Activated CD4-positive, alpha-beta T cell treated with anti-CD3 and anti-CD28 coated beads, Interleukin-2, amount 10 ng/mL, durations not matched to agents 24 days and 14 days (primary cell): ENCODE measurements at regions not wholly inside any gene's neighbourhood (a gene's known extent, or its start where the extent isn't known, plus 50 kb on each side); places are given as distances from the start of the nearest gene placed in this dataset.

Experiments used
- DNase-seq: peaks from one replicate; pipeline ENCODE4 v3.0.0; 2022
- H3K27ac Mint-ChIP-seq: one replicate; pipeline ENCODE4 v1.8.0; 2022; ENCODE audit warnings: mild to moderate bottlenecking, mixed read lengths
- H3K27me3 Mint-ChIP-seq: one replicate; pipeline ENCODE4 v1.8.0; 2022; ENCODE audit warnings: mixed read lengths
- H3K36me3 Mint-ChIP-seq: one replicate; pipeline ENCODE4 v1.8.0; 2022; ENCODE audit warnings: low read depth, mild to moderate bottlenecking, mixed read lengths
- H3K4me1 Mint-ChIP-seq: one replicate; pipeline ENCODE4 v1.8.0; 2021; ENCODE audit warnings: mixed read lengths
- H3K4me3 Mint-ChIP-seq: one replicate; pipeline ENCODE4 v1.8.0; 2022; ENCODE audit warnings: mild to moderate bottlenecking, moderate library complexity, mixed read lengths
- H3K9me3 Mint-ChIP-seq: one replicate; pipeline ENCODE4 v1.8.0; 2021; ENCODE audit warnings: mixed read lengths
- intact Hi-C: fragments of 100-400 bp; cut with micrococcal nuclease; formaldehyde crosslinking; loops from one replicate; pipeline ENCODE4 v1.15.1; 2023

DNA sequence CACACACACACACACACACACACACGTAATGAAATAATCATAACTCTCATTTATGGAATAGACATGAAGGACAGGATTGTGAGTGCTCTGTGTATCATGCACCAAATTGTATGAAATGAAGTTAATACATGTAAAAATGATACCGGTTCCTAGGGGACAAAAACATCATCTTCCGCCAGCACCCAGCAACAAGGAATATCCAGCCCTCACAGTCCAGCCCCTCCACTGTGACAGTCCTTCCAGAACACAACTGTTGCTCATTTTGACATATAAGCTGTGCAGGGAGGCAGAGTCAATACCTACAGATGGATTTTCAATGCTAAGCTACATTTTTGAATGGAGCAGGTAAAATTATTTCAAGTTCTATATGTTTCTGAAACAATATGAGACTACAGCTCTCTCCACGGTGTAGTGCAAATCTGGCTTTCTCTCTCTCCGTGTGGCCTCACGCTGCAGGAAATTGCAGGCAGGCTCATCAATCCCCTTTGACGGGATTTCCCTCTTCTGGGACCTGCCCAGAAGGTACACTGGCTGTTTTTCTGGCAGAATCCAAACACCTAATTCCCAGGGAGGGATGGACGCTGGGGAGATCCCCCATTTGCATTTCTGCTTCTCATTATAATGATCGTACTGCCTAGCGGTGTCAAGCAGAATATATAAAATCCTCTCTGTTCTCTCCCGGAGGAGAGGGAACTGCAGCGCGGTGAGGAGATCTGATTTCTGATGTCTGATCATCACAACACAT lies 494.0 kb downstream of the LIG4 start:
- DNase-seq, result no peak
- H3K36me3 Mint-ChIP-seq, result no peaks in the 10 kb centered on the region

DNA sequence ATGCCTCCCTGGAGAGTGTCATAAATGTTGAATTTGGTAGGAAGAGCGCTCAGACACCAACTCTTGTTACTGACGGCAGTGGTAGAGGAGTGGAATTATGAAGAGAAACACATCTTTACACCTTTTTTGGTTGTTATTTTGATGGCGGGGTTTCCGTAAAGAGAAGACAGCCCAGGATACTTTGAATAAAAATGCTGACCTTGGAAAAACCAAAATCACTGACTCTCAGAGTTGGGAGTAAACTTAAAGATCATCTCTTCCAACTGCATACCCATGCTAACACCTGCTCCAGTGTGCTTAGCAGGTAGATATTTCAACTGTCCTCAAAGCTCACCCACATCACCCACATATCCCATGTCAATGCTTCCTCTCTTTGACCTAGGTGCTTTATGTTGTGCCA lies 498.6 kb downstream of the LIG4 start:
- no peak for DNase-seq
- Mint-ChIP-seq H3K4me1 (no peaks in the 10 kb centered on the region), H3K9me3 (peaks cover 10% of the 10 kb centered on the region), H3K4me3 (no peak overlapping the region), H3K27ac (no peak overlapping the region), H3K36me3 (no peaks in the 10 kb centered on the region), H3K27me3 (no peaks in the 10 kb centered on the region)
- intact Hi-C loops, result no loop called here

More for the DNA sequence above, 494.0 kb downstream of the LIG4 start:
- Mint-ChIP-seq H3K9me3 (peaks cover 10% of the 10 kb centered on the region), H3K4me3 (no peak overlapping the region), H3K27ac (no peak overlapping the region), H3K27me3 (no peaks in the 10 kb centered on the region), H3K4me1 (no peaks in the 10 kb centered on the region)
- intact Hi-C loops, result no loop called here

DNA sequence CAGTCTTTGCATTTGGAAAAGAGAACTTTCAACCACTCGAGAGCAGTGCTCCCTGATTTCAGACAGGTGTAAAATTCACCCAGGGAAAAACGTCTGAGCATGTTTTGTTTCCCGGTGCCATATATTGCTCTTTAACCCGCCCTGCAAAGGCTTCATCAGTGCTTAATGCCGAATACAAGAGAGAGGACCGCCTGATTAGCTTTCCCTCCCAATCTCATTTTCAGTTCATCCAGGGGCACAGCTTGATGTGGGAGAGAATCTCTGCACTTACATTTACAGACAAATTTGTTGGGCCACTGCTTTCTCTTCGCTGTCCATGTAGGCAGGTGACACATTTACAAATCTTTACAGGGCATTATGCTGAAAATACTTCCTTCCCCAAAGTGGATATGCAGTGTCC lies 499.1 kb downstream of the LIG4 start:
- no peaks in the 10 kb centered on the region for H3K36me3 Mint-ChIP-seq
- intact Hi-C loops, result no loop called here
- no peaks in the 10 kb centered on the region for H3K4me1 Mint-ChIP-seq
- H3K27me3 Mint-ChIP-seq, result no peaks in the 10 kb centered on the region
- no peak for DNase-seq
- no peak overlapping the region for H3K4me3 Mint-ChIP-seq
- H3K9me3 Mint-ChIP-seq, result peaks cover 10% of the 10 kb centered on the region
- H3K27ac Mint-ChIP-seq, result no peak overlapping the region

- H3K9me3 Mint-ChIP-seq, result peaks cover 10% of the 10 kb centered on the region
- H3K27me3 Mint-ChIP-seq, result no peaks in the 10 kb centered on the region
- intact Hi-C loops, result no loop called here
- no peak overlapping the region for H3K4me3 Mint-ChIP-seq
- no peak overlapping the region for H3K27ac Mint-ChIP-seq
- H3K36me3 Mint-ChIP-seq, result no peaks in the 10 kb centered on the region
- no peak for DNase-seq
- no peaks in the 10 kb centered on the region for H3K4me1 Mint-ChIP-seq
Observed at GRCh38 chr13:107715496-107715895, 499.8 kb downstream of the LIG4 start.

DNA sequence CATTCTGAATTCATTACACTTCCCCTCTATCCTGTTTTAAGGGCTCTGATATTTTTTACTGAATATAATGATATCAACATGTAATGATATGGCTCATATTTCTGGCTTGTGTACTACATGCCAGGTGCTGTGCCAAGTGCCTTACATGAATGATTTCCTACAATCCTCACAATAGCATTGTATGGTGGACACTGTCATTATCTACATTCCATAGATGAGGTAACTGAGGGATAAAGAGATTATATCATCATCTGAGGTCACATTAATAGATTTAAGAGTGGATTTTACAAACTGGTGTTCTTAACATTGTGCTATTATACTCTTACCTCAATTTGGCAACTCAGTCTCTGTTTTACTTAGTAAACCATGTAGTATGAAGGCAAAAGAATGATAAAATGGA lies 502.0 kb downstream of the LIG4 start:
- Mint-ChIP-seq H3K4me1 (no peaks in the 10 kb centered on the region), H3K4me3 (no peak overlapping the region), H3K27me3 (no peaks in the 10 kb centered on the region), H3K36me3 (no peaks in the 10 kb centered on the region), H3K9me3 (no peaks in the 10 kb centered on the region), H3K27ac (no peak overlapping the region)
- no peak for DNase-seq
- intact Hi-C loops, result no loop called here

DNA sequence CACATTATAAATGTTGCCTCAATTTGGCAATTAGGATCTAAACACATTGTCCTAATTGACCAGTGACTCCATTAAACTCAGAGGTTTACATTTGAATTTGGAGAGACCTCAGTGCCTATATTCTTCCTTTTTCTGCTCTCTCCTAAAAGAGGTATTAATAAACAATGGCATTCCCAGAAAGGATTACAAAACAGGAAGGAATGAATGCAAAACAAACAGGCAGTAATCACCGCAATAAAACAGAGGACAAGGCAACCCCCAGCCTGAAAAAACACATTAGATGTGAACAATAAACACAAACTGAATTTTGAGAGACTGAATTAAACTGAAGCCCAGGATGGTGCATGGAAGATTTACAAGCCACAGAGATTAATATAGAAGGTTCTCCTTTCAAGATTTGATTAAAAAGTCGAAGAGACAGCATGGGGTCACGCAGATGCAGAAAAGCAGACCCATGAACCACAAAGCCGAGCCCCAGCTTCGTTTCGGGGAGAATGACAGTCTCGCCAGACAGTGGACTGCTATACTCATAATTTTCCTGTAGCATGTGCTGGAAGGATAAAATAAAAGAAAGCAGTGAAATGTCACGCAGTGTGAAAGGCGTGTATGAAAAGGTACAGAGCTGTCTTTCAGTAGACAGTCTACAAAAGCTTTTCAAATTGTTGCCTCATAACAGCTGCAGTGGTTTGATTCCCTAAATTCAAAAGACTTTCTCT lies 503.0 kb downstream of the LIG4 start:
- Mint-ChIP-seq H3K9me3 (no peaks in the 10 kb centered on the region), H3K4me3 (no peak overlapping the region), H3K4me1 (no peaks in the 10 kb centered on the region), H3K27ac (no peak overlapping the region), H3K36me3 (no peaks in the 10 kb centered on the region), H3K27me3 (no peaks in the 10 kb centered on the region)
- no peak for DNase-seq
- intact Hi-C loops, result no loop called here

DNA sequence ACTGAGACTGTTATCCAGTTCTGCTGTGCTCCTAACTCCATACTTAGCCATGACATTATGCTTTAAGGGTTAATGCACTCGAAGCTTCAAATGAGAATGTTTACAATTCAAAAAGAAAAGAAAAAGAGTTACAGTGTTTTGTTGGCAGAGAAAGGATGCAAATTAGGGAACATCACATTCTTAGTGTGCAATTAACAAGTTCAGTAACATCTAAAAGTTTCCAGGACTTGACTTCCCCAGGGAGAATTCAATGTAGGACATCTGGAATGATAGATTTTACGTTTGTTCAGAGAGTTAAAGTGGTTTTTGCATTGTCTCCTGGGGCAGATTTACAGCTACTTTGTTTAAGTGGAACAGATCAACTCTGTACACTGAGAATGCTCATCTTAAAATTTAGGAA lies 525.2 kb downstream of the LIG4 start:
- Mint-ChIP-seq H3K27me3 (no peaks in the 10 kb centered on the region), H3K4me3 (no peak overlapping the region), H3K4me1 (no peaks in the 10 kb centered on the region), H3K9me3 (peaks cover 3% of the 10 kb centered on the region), H3K36me3 (no peaks in the 10 kb centered on the region), H3K27ac (no peak overlapping the region)
- no peak for DNase-seq
- intact Hi-C loops, result no loop called here

- H3K4me1 Mint-ChIP-seq, result no peaks in the 10 kb centered on the region
- DNase-seq, result no peak
- H3K9me3 Mint-ChIP-seq, result no peaks in the 10 kb centered on the region
- no peaks in the 10 kb centered on the region for H3K27me3 Mint-ChIP-seq
- H3K36me3 Mint-ChIP-seq, result no peaks in the 10 kb centered on the region
- intact Hi-C loops, result no loop called here
- no peak overlapping the region for H3K27ac Mint-ChIP-seq
- H3K4me3 Mint-ChIP-seq, result no peak overlapping the region
Observed at GRCh38 chr13:107685876-107686275, 529.5 kb downstream of the LIG4 start.

GRCh38 chr13:107681600-107681999 lies 533.7 kb downstream of the LIG4 start:
- H3K27me3 Mint-ChIP-seq, result no peaks in the 10 kb centered on the region
- H3K4me3 Mint-ChIP-seq, result no peak overlapping the region
- DNase-seq, result no peak
- H3K9me3 Mint-ChIP-seq, result no peaks in the 10 kb centered on the region
- H3K27ac Mint-ChIP-seq, result no peak overlapping the region
- H3K36me3 Mint-ChIP-seq, result no peaks in the 10 kb centered on the region
- intact Hi-C loops, result no loop called here
- no peaks in the 10 kb centered on the region for H3K4me1 Mint-ChIP-seq

- no peak for DNase-seq
- Mint-ChIP-seq H3K4me3 (no peak overlapping the region), H3K27ac (no peak overlapping the region), H3K9me3 (no peaks in the 10 kb centered on the region), H3K27me3 (no peaks in the 10 kb centered on the region), H3K4me1 (no peaks in the 10 kb centered on the region), H3K36me3 (no peaks in the 10 kb centered on the region)
- intact Hi-C loops, result no loop called here
Observed at GRCh38 chr13:107680115-107680514, 535.2 kb downstream of the LIG4 start.

GRCh38 chr13:107678075-107678689 lies 537.2 kb downstream of the LIG4 start:
- H3K36me3 Mint-ChIP-seq, result no peaks in the 10 kb centered on the region
- no peaks in the 10 kb centered on the region for H3K9me3 Mint-ChIP-seq
- no peak overlapping the region for H3K27ac Mint-ChIP-seq
- DNase-seq, result no peak
- H3K4me3 Mint-ChIP-seq, result no peak overlapping the region
- intact Hi-C loops, result no loop called here
- no peaks in the 10 kb centered on the region for H3K4me1 Mint-ChIP-seq
- H3K27me3 Mint-ChIP-seq, result no peaks in the 10 kb centered on the region

- Mint-ChIP-seq H3K27ac (no peak overlapping the region), H3K4me3 (no peak overlapping the region), H3K36me3 (no peaks in the 10 kb centered on the region), H3K4me1 (no peaks in the 10 kb centered on the region), H3K9me3 (no peaks in the 10 kb centered on the region), H3K27me3 (no peaks in the 10 kb centered on the region)
- intact Hi-C loops, result no loop called here
- DNase-seq, result no peak
Observed at GRCh38 chr13:107675847-107676550, 539.3 kb downstream of the LIG4 start.

DNA sequence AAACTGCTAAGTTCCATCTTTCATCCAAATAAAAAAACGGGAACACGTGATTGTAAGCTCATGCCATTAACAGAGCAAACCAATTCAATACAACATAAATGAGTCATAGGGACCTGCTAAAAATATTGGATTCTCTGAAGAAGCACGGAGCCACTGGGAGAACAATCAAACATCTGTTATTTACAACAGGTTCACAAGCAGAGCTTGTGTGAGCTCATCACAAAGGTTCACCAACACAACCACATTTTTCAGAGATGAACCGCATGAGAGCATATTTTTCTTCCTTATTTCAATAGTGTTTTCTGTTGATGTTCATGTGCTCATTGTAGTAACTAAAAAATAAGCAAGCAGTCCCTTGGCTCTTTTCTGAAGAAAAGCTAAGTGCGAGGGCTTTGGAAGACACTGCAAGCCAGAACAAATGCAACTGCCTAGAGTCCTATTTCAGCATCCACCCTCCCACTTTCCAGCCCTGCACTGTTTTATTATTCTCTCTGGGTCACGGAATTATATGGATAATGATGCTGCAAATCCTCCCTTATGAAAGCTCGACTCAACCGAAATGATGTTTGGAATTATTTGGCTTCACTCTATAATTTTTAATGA lies 545.8 kb downstream of the LIG4 start:
- H3K9me3 Mint-ChIP-seq, result no peaks in the 10 kb centered on the region
- H3K36me3 Mint-ChIP-seq, result no peaks in the 10 kb centered on the region
- intact Hi-C loops, result no loop called here
- H3K4me1 Mint-ChIP-seq, result no peaks in the 10 kb centered on the region
- DNase-seq, result no peak
- no peak overlapping the region for H3K4me3 Mint-ChIP-seq
- H3K27ac Mint-ChIP-seq, result no peak overlapping the region
- H3K27me3 Mint-ChIP-seq, result no peaks in the 10 kb centered on the region
